Gastroesophageal sphincter (tissue), 4 donors: ENCODE measurements at regions not wholly inside any gene's neighbourhood (a gene's known extent, or its start where the extent isn't known, plus 50 kb on each side); places are given as distances from the start of the nearest gene placed in this dataset.

Experiments used
- ATAC-seq: fragments of 150-250 bp; one replicate; pipeline ENCODE4 v1.9.1; 2016; ENCODE audit warnings: mild to moderate bottlenecking, moderate library complexity
- H3K27ac ChIP-seq, 4 donors: fragments of 200-600 bp; sonication (generic) in 3 of 4; 1 replicate in 3 of 4; 2 replicates in 1 of 4; pipeline ENCODE4 v1.5.1; 2016 to 2019
- H3K27me3 ChIP-seq: fragments of 200-600 bp; sonication (generic); one replicate; pipeline ENCODE4 v1.5.1; 2019
- H3K36me3 ChIP-seq, 2 donors: fragments of 200-600 bp; sonication (generic); one replicate each; pipeline ENCODE4 v1.5.1; 2019; ENCODE audit warnings: control low read depth in 1 of 2
- H3K4me1 ChIP-seq, 3 donors: fragments of 200-600 bp; sonication (generic); 1 replicate in 2 of 3; 2 replicates in 1 of 3; pipeline ENCODE4 v1.5.1; 2016 to 2019; ENCODE audit warnings: control low read depth in 2 of 3
- H3K4me3 ChIP-seq, 2 donors: fragments of 200-600 bp; sonication (generic); one replicate each; pipeline ENCODE4 v1.5.1; 2019; ENCODE audit warnings: mild to moderate bottlenecking in 1 of 2, moderate library complexity in 1 of 2
- H3K9me3 ChIP-seq, 3 donors: fragments of 200-600 bp; sonication (generic); one replicate each; pipeline ENCODE4 v1.5.1; 2017 to 2019; ENCODE audit warnings: control low read depth in 2 of 3
- EP300 ChIP-seq: sonication (generic); formaldehyde crosslinking; IDR thresholded peaks from one replicate; pipeline ENCODE4 v1.6.1; 2017; ENCODE audit warnings: antibody characterized with exemption, mild to moderate bottlenecking
- POLR2A ChIP-seq, 2 donors: fragments of 450-650 bp; IDR thresholded peaks; one replicate each; pipeline ENCODE4 v1.6.1; 2017; ENCODE audit warnings: antibody characterized with exemption in 2 of 2, mild to moderate bottlenecking in 2 of 2, moderate library complexity in 1 of 2
- POLR2AphosphoS5 ChIP-seq: sonication (generic); formaldehyde crosslinking; IDR thresholded peaks from one replicate; pipeline ENCODE4 v1.6.1; 2017; ENCODE audit warnings: antibody characterized with exemption
- WGBS, 2 donors: methylation state at CpG; one replicate each; pipeline ENCODE4 v1.1.5; 2018; ENCODE audit warnings: low coverage in 1 of 2; 5-methylcytosine and 5-hydroxymethylcytosine counted together
- TF ChIP-seq, protein P1 (sequence below), 4 experiments: fragments of 200-600 bp in 2 of 4; fragments of 450-650 bp in 2 of 4; sonication (generic) in 1 of 4; IDR thresholded peaks; one replicate each; pipeline ENCODE4 v1.5.1; 2017 to 2019; ENCODE audit warnings: antibody characterized with exemption in 4 of 4, mild to moderate bottlenecking in 2 of 4, moderate library complexity in 2 of 4

DNA sequence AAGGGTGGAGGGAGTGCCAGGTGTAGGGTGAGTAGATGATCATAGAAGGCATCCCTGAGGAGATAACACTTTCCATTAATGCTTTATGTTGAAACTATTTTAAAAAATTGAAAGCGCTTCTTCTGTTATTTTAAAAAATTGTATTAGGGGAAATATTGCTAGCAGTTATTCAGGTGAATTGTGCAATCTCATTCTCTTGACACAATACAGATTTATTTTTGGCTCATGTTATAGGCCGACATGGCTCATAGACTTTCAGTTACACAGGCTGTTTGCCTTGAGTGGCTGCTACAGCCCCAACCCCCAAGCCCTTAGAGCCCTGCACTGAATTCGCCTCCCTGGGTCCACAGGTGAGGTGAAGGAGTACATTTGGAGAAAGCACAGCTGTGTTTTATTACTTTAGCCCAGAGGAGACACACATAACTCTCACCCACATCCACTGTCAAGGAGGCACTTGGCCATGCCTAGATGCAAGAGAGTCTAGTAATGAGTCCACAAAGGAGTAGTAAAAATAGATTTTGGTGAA is 228.2 kb downstream of the RFPL4B start:
- 86 to 100% methylated on average over 2 to 3 of the region's 3 CpGs for WGBS, 2 donors
- TF ChIP-seq EP300 (no peak), POLR2A (IDR thresholded peaks at IDR 0.05) (no peak), POLR2AphosphoS5 (no peak)
- TF ChIP-seq, protein P1, sequence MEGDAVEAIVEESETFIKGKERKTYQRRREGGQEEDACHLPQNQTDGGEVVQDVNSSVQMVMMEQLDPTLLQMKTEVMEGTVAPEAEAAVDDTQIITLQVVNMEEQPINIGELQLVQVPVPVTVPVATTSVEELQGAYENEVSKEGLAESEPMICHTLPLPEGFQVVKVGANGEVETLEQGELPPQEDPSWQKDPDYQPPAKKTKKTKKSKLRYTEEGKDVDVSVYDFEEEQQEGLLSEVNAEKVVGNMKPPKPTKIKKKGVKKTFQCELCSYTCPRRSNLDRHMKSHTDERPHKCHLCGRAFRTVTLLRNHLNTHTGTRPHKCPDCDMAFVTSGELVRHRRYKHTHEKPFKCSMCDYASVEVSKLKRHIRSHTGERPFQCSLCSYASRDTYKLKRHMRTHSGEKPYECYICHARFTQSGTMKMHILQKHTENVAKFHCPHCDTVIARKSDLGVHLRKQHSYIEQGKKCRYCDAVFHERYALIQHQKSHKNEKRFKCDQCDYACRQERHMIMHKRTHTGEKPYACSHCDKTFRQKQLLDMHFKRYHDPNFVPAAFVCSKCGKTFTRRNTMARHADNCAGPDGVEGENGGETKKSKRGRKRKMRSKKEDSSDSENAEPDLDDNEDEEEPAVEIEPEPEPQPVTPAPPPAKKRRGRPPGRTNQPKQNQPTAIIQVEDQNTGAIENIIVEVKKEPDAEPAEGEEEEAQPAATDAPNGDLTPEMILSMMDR (IDR thresholded peaks at IDR 0.05): no peak
- no peak for ATAC-seq
- Histone ChIP-seq H3K4me3 (no peak overlapping the region), H3K27ac (no peak overlapping the region), H3K9me3 (no peaks in the 10 kb centered on the region), H3K4me1 (peaks cover 0 to 21% (median 0%) of the 10 kb centered on the region in 3 donors), H3K36me3 (no peaks in the 10 kb centered on the region), H3K27me3 (no peaks in the 10 kb centered on the region)

DNA sequence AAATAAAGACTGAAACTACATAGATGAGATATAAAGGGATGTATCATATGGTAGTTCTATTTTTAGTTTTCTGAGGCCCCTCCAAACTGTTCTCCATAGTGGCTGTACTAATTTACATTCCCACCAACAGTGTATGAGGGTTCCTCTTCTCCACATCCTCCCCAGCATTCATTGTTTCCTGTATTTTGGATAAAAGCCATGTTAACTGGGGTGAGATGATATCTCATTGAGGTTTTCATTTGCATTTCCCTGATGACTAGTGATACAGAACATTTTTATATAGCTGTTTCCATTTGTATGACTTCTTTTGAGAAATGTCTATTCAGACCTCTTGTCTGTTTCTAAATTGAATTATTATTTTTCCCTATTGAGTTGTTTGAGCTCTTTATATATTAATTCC is 229.3 kb downstream of the RFPL4B start:
- Histone ChIP-seq H3K9me3 (no peaks in the 10 kb centered on the region), H3K4me1 (peaks cover 0 to 11% (median 0%) of the 10 kb centered on the region in 3 donors), H3K36me3 (no peaks in the 10 kb centered on the region), H3K27ac (no peak overlapping the region), H3K27me3 (no peaks in the 10 kb centered on the region), H3K4me3 (no peak overlapping the region)
- no peak for ATAC-seq
- TF ChIP-seq, protein P1 (IDR thresholded peaks at IDR 0.05): no peak
- TF ChIP-seq EP300 (no peak), POLR2AphosphoS5 (no peak), POLR2A (IDR thresholded peaks at IDR 0.05) (no peak)

DNA sequence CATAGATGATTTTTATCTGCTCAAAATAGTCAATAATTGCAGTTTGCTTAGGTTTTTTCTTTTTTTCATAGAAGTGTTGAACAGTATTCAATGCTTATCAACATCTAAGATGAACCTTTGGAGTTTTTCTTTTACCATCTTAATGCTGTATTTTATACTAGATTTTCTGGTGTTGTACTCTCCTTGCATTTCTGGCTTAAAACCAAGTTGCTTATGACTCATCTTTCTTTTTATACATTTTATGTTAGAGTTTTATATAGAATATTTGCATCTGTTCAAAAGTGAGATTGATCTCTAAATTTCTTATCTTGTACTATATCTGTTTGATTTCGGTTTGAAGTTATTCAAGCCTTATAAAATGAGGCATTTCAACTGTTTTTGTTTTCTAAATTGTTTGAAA is 232.5 kb downstream of the RFPL4B start:
- no peaks in the 10 kb centered on the region for H3K36me3 ChIP-seq
- no peaks in the 10 kb centered on the region for H3K9me3 ChIP-seq
- no peaks in the 10 kb centered on the region for H3K4me1 ChIP-seq
- no peaks in the 10 kb centered on the region for H3K27me3 ChIP-seq
- no peak for ATAC-seq
- 92% methylated on average over 1 of the region's 1 CpG for WGBS, 2 donors
- no peak overlapping the region for H3K4me3 ChIP-seq
- H3K27ac ChIP-seq: no peak overlapping the region
- no peak for TF ChIP-seq POLR2AphosphoS5
- TF ChIP-seq EP300: no peak
- TF ChIP-seq POLR2A (IDR thresholded peaks at IDR 0.05): no peak
- TF ChIP-seq, protein P1 (IDR thresholded peaks at IDR 0.05): no peak

DNA sequence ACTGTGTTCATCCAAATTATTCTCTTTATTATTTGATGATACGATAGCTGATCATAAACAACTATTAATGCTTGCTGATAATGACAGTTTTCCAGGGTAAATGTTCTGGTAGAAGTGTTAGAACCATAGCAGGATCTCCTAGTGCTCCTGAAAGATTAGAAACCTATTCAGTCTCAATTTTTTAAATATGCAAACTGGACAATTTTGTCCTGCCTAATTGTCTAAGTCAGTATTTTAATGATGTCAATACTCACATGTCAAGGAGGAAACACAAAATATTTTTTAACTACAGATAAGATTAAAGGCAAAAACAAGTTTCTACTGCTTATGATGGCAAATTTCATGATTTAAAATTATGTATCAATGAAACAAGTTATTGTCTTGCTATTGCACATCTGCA is 233.9 kb downstream of the RFPL4B start:
- H3K27me3 ChIP-seq: no peaks in the 10 kb centered on the region
- TF ChIP-seq POLR2AphosphoS5 (no peak), POLR2A (IDR thresholded peaks at IDR 0.05) (no peak), EP300 (no peak)
- TF ChIP-seq, protein P1 (IDR thresholded peaks at IDR 0.05): no peak
- H3K4me1 ChIP-seq: no peaks in the 10 kb centered on the region
- 89 to 95% methylated on average over 1 of the region's 1 CpG for WGBS, 2 donors
- no peaks in the 10 kb centered on the region for H3K36me3 ChIP-seq
- no peak overlapping the region for H3K4me3 ChIP-seq
- no peaks in the 10 kb centered on the region for H3K9me3 ChIP-seq
- ATAC-seq: no peak
- no peak overlapping the region for H3K27ac ChIP-seq

DNA sequence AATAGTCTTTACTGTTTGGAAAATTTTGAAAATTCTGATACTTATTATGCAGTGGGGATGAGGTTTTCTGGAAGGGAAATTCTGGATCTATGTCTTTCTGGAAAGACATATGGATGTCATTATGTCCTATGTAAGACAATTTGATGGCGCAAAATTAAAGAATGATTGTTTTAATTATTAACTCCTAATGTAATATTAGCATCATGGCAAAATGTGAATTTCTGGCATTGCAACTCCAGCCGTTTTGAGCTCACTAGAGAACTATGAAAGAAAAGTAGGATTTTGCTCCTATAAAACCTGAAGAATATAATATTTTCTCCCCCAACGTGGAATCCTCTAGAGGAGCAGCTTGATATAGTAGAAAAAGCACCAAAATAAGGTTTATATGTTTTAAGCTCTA is 243.2 kb downstream of the RFPL4B start:
- Histone ChIP-seq H3K27ac (no peak overlapping the region), H3K27me3 (no peaks in the 10 kb centered on the region), H3K36me3 (no peaks in the 10 kb centered on the region), H3K4me3 (no peak overlapping the region), H3K9me3 (peaks cover 0 to 16% (median 0%) of the 10 kb centered on the region in 3 donors), H3K4me1 (no peaks in the 10 kb centered on the region)
- ATAC-seq: no peak
- 78 to 83% methylated on average over 3 of the region's 3 CpGs for whole genome bisulfite sequencing, 2 donors
- TF ChIP-seq, protein P1 (IDR thresholded peaks at IDR 0.05): no peak
- TF ChIP-seq POLR2A (IDR thresholded peaks at IDR 0.05) (no peak), EP300 (no peak), POLR2AphosphoS5 (no peak)
